Omental fat pad (tissue), 3 donors: ENCODE measurements at regions not wholly inside any gene's neighbourhood (a gene's known extent, or its start where the extent isn't known, plus 50 kb on each side); places are given as distances from the start of the nearest gene placed in this dataset.
"Not testable (repeated sequence)": the region's sequence is repeated elsewhere in the genome, so short reads cannot be mapped to it uniquely, and the experiment has no call there.

ENCODE experiments used
- ATAC-seq: fragments of 150-250 bp; one replicate; pipeline ENCODE4 v1.9.1; 2016; ENCODE audit warnings: mild to moderate bottlenecking, moderate library complexity; ENCODE audit not compliant: low FRiP score
- DNase-seq: peaks from one replicate; pipeline ENCODE4 v3.0.0-alpha.2; 2019; ENCODE audit warnings: low spot score
- CTCF ChIP-seq, 3 donors: fragments of 450-650 bp; IDR thresholded peaks; one replicate each; pipeline ENCODE4 v1.5.1; 2016 to 2017; ENCODE audit warnings: antibody characterized with exemption in 3 of 3, mild to moderate bottlenecking in 3 of 3, moderate library complexity in 2 of 3

- ATAC-seq (no peak), DNase-seq (no peak)
- TF ChIP-seq CTCF (IDR thresholded peaks at IDR 0.05), result no peak
Observed at GRCh38 chr9:102354041-102354440, 615.6 kb upstream of the GRIN3A start.

- not testable (repeated sequence) for ATAC-seq, DNase-seq
Observed at GRCh38 chr9:102337471-102337870, 599.0 kb upstream of the GRIN3A start.

GRCh38 chr9:102309379-102309778 is 570.9 kb upstream of the GRIN3A start:
- no peak for ATAC-seq
- no peak for TF ChIP-seq CTCF (IDR thresholded peaks at IDR 0.05)
- no peak for DNase-seq

GRCh38 chr9:102295188-102295587 is 556.7 kb upstream of the GRIN3A start:
- no peak for TF ChIP-seq CTCF (IDR thresholded peaks at IDR 0.05)
- DNase-seq, result no peak
- no peak for ATAC-seq

GRCh38 chr9:102273952-102274351 is 535.5 kb upstream of the GRIN3A start:
- DNase-seq, result no peak
- no peak for ATAC-seq
- TF ChIP-seq CTCF (IDR thresholded peaks at IDR 0.05), result no peak

- no peak for DNase-seq
- no peak for ATAC-seq
- TF ChIP-seq CTCF (IDR thresholded peaks at IDR 0.05), result no peak
Observed at GRCh38 chr9:102253099-102253498, 514.7 kb upstream of the GRIN3A start.

GRCh38 chr9:102244916-102245315 is 506.5 kb upstream of the GRIN3A start:
- no peak for ATAC-seq
- TF ChIP-seq CTCF (IDR thresholded peaks at IDR 0.05), result no peak
- DNase-seq, result no peak

GRCh38 chr9:102237520-102237919 is 499.1 kb upstream of the GRIN3A start:
- no peak for ATAC-seq
- no peak for DNase-seq
- no peak for TF ChIP-seq CTCF (IDR thresholded peaks at IDR 0.05)
